A673 (cell line): ENCODE measurements at regions not wholly inside any gene's neighbourhood (a gene's known extent, or its start where the extent isn't known, plus 50 kb on each side); places are given as distances from the start of the nearest gene placed in this dataset.

ENCODE experiments used
- BruUV-seq: library from RNA; stranded (reverse); fragments of 400-500 nt; replicated peaks from 2 replicates; lab custom pipeline; 2021; lab: Mats Ljungman, UMichigan
- CTCF ChIA-PET: fragments of 300-600 bp; sonication (Branson Sonifier 250); formaldehyde crosslinking; loops from one replicate; lab custom pipeline; 2022; ENCODE audit warnings: antibody characterized with exemption; lab: Charles Lee
- POLR2A ChIA-PET: fragments of 300-600 bp; sonication (Branson Sonifier 250); formaldehyde crosslinking; loops from one replicate; lab custom pipeline; 2022; ENCODE audit warnings: antibody characterized with exemption; ENCODE audit not compliant: low non-redundant PET; lab: Charles Lee
- DNase-seq: peaks from one replicate; pipeline ENCODE4 v3.0.0-alpha.2; 2015; ENCODE audit warnings: low spot score
- H3K27ac ChIP-seq: fragments of 200-600 bp; sonication (generic); 2 replicates; pipeline ENCODE4 v1.5.1; 2016; ENCODE audit warnings: mixed run types, low read depth, mild to moderate bottlenecking, mixed read lengths, antibody characterized with exemption, low read length; ENCODE audit not compliant: poor library complexity, severe bottlenecking
- H3K27me3 ChIP-seq: fragments of 200-600 bp; sonication (generic); replicated peaks from 2 replicates; pipeline ENCODE4 v1.6.1; 2017; ENCODE audit warnings: mixed run types, low read depth, mild to moderate bottlenecking, mixed read lengths, antibody characterized with exemption, low read length; ENCODE audit not compliant: insufficient read depth, poor library complexity
- H3K36me3 ChIP-seq: fragments of 200-600 bp; sonication (generic); 2 replicates; pipeline ENCODE4 v1.6.1; 2016; ENCODE audit warnings: mixed run types, mild to moderate bottlenecking, mixed read lengths, antibody characterized with exemption, low read length; ENCODE audit not compliant: insufficient read depth, poor library complexity, severe bottlenecking
- H3K4me1 ChIP-seq: fragments of 200-600 bp; sonication (generic); 2 replicates; pipeline ENCODE4 v1.6.1; 2017; ENCODE audit warnings: mixed run types, mild to moderate bottlenecking, mixed read lengths, antibody characterized with exemption, low read length; ENCODE audit not compliant: insufficient read depth, poor library complexity, severe bottlenecking
- H3K4me3 ChIP-seq: fragments of 200-600 bp; sonication (generic); 2 replicates; pipeline ENCODE4 v1.5.1; 2016; ENCODE audit warnings: low read depth, mixed run types, mild to moderate bottlenecking, mixed read lengths, low read length; ENCODE audit not compliant: poor library complexity, severe bottlenecking
- H3K9me3 ChIP-seq: fragments of 200-600 bp; sonication (generic); 2 replicates; pipeline ENCODE4 v1.6.1; 2016; ENCODE audit warnings: mixed run types, low read depth, mild to moderate bottlenecking, mixed read lengths, antibody characterized with exemption, low read length; ENCODE audit not compliant: poor library complexity, severe bottlenecking
- CTCF ChIP-seq: fragments of 300-800, 200-600 bp; sonication (generic); conservative IDR thresholded peaks from 2 replicates; pipeline ENCODE4 v1.5.1; 2017; ENCODE audit warnings: low read depth, mild to moderate bottlenecking, antibody characterized with exemption, low read length, moderate library complexity, mixed read lengths
- EZH2 ChIP-seq: fragments of 200-600 bp; sonication (generic); IDR thresholded peaks from 2 replicates; pipeline ENCODE4 v1.6.1; 2017; ENCODE audit warnings: borderline replicate concordance, low read depth, mild to moderate bottlenecking, mixed read lengths, antibody characterized with exemption, low read length; ENCODE audit not compliant: poor library complexity, severe bottlenecking
- intact Hi-C: fragments of 100-400 bp; cut with micrococcal nuclease; formaldehyde crosslinking; loops from one replicate; pipeline ENCODE4 v1.10.0; 2022; ENCODE audit not compliant: unreplicated experiment

- Histone ChIP-seq H3K36me3 (no peaks in the 10 kb centered on the region), H3K9me3 (no peaks in the 10 kb centered on the region), H3K27ac (no peak overlapping the region), H3K4me1 (no peaks in the 10 kb centered on the region), H3K4me3 (no peak overlapping the region), H3K27me3 (no peaks in the 10 kb centered on the region)
- intact Hi-C loops, result no loop called here
- CTCF ChIA-PET, result no interaction called here
- no peak for TF ChIP-seq EZH2
- DNase-seq, result no peak
- BruUV-seq, result no TSS peak
- POLR2A ChIA-PET, result no interaction called here
Measured at GRCh38 chr13:21894703-21895699, 224.1 kb downstream of the FGF9 start.

- no TSS peak for BruUV-seq
- TF ChIP-seq CTCF, result no peak
- no peak for TF ChIP-seq EZH2
- H3K27me3 ChIP-seq, result no peaks in the 10 kb centered on the region
- POLR2A ChIA-PET, result no interaction called here
- H3K4me3 ChIP-seq, result no peak overlapping the region
- intact Hi-C loops, result no loop called here
- no peaks in the 10 kb centered on the region for H3K4me1 ChIP-seq
- no peak overlapping the region for H3K27ac ChIP-seq
- H3K9me3 ChIP-seq, result no peaks in the 10 kb centered on the region
- no peak for DNase-seq
- no peaks in the 10 kb centered on the region for H3K36me3 ChIP-seq
- CTCF ChIA-PET, result no interaction called here
Measured at GRCh38 chr13:21895779-21896178, 224.9 kb downstream of the FGF9 start.

- DNase-seq, result no peak
- intact Hi-C loops, result no loop called here
- Histone ChIP-seq H3K27ac (no peak overlapping the region), H3K4me3 (no peak overlapping the region), H3K9me3 (no peaks in the 10 kb centered on the region), H3K4me1 (no peaks in the 10 kb centered on the region), H3K36me3 (no peaks in the 10 kb centered on the region), H3K27me3 (no peaks in the 10 kb centered on the region)
- POLR2A ChIA-PET, result no interaction called here
- CTCF ChIA-PET, result no interaction called here
- TF ChIP-seq CTCF (no peak), EZH2 (no peak)
- no TSS peak for BruUV-seq
Measured at GRCh38 chr13:21897161-21897560, 226.3 kb downstream of the FGF9 start.
